Heart right ventricle (tissue), 16 donors: ENCODE measurements at regions not wholly inside any gene's neighbourhood (a gene's known extent, or its start where the extent isn't known, plus 50 kb on each side); places are given as distances from the start of the nearest gene placed in this dataset.

Experiments used
- ATAC-seq, 8 donors: fragments of 200-7000 bp; cut with Tn5 transposase; one replicate each; pipeline ENCODE4 v1.9.1; 2020; ENCODE audit warnings: mild to moderate bottlenecking in 8 of 8, moderate library complexity in 8 of 8, moderate number of reproducible peaks in 1 of 8
- DNase-seq, 2 donors: peaks; one replicate each; pipeline ENCODE4 v3.0.0-alpha.2; 2020
- H3K27ac ChIP-seq, 10 donors: fragments of 200-600 bp; sonication (generic) in 2 of 10; one replicate each; pipeline versions ENCODE4 v1.5.0 to v1.8.0; 2020 to 2022; ENCODE audit warnings: mild to moderate bottlenecking in 3 of 10
- H3K27me3 ChIP-seq, 7 donors: fragments of 200-600 bp; one replicate each; pipeline ENCODE4 v1.8.0; 2021 to 2022; ENCODE audit warnings: mild to moderate bottlenecking in 2 of 7
- H3K36me3 ChIP-seq, 9 donors: fragments of 200-600 bp; sonication (generic) in 1 of 9; one replicate each; pipeline versions ENCODE4 v1.5.0 to v1.8.0; 2020 to 2022; ENCODE audit warnings: mild to moderate bottlenecking in 2 of 9
- H3K4me1 ChIP-seq, 9 donors: fragments of 200-600 bp; sonication (generic) in 1 of 9; one replicate each; pipeline versions ENCODE4 v1.5.0 to v1.8.0; 2020 to 2022; ENCODE audit warnings: mild to moderate bottlenecking in 4 of 9
- H3K4me3 ChIP-seq, 10 donors: fragments of 200-600 bp; sonication (generic) in 2 of 10; one replicate each; pipeline versions ENCODE4 v1.5.0 to v1.8.0; 2020 to 2022; ENCODE audit warnings: mild to moderate bottlenecking in 7 of 10, moderate library complexity in 2 of 10
- H3K9me3 ChIP-seq, 11 donors: fragments of 200-600 bp in 10 of 11; sonication (generic) in 2 of 11; one replicate each; pipeline versions ENCODE4 v1.5.0 to v1.8.0; 2013 to 2022; ENCODE audit warnings: mild to moderate bottlenecking in 2 of 11, control low read depth in 1 of 11, moderate library complexity in 1 of 11
- WGBS, 2 donors: extraction: QIAGEN DNeasy Blood & Tissue Kit; methylation state at CpG; one replicate each; pipeline ENCODE4 v1.1.7; 2013; ENCODE audit warnings: inconsistent platforms in 1 of 2; 5-methylcytosine and 5-hydroxymethylcytosine counted together
- intact Hi-C, 10 donors: fragments of 100-400 bp; cut with DNase I; formaldehyde crosslinking; loops; one replicate each; pipeline versions ENCODE4 v1.11.1 to v1.14.2; 2022
- TF ChIP-seq, protein P1 (sequence below), 9 donors: fragments of 200-600 bp; sonication (generic) in 2 of 9; IDR thresholded peaks; one replicate each; pipeline versions ENCODE4 v1.5.0 to v1.8.0; 2021 to 2022; ENCODE audit warnings: antibody characterized with exemption in 9 of 9, mild to moderate bottlenecking in 5 of 9, moderate library complexity in 1 of 9
- donor health status: Arrhythmogenic right ventricular cardiomyopathy.
- donor health status: ischemic (EF 13 %, LVEDD 7.1; RV severe dilation, severe dysfunction).
- donor health status: healthy with polysubstance abuse.
- donor health status: DM: no; HTN: yes; CAD: no.
- donor health status: DM: no; HTN: no; CAD: no.
- donor health status: ischemic (EF 25% LVEDD 6.9; RV normal size, moderate dysfunction).
- donor health status: ischemic (EF 25% LVEDD 5.7; RV mildly dilated, moderate dysfunction).
- donor health status: healthy.
- donor health status: DM: yes; HTN: yes; CAD: no.
- donor health status: Ischemic cardiomyopathy.
- donor health status: ischemic (EF 35%, LVEDD 5.7; RV mildly dilated, moderate dysfunction).
- donor health status: nonischemic (EF 11% LVEDD 7.7; RV severe dilation, severe dysfunction).
- donor health status: DM: yes; HTN: yes; CAD: no.
- donor health status: PGD.
- donor health status: ischemic (EF 29% LVEDD 5.4; RV normal size, mild dysfunction).
- donor health status: nonischemic (EF 23%, LVEDD 6.1; RV moderate dilation, normal function).

DNA sequence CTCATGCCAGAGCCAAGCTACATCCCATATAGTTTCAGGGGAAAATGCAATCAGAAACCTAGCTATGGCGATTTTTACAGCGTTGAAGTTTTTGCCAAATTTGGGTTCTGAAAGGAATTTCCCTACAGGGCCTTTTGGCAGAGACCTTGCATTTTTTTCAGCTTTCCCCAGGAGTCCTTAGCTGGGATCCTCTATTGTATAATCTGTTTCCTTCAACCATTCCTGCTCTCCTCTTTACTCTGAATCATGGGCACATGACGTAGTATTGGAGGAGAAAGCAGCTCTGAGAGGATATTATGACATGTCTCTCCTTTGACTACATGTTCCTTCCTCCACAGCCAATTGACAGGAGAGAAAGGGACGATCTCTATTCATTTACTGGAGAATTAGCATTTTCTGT lies 118.5 kb upstream of the ERCC6L2 start:
- Histone ChIP-seq H3K27me3 (peaks cover 0 to 12% (median 8%) of the 10 kb centered on the region in 7 donors), H3K4me3 (no peak overlapping the region), H3K36me3 (no peaks in the 10 kb centered on the region), H3K27ac (peak overlapping the region in 3 of 10 donors; percentile 13 to 47 (median 37)), H3K9me3 (no peaks in the 10 kb centered on the region), H3K4me1 (peaks cover 5 to 45% (median 25%) of the 10 kb centered on the region in 9 donors)
- DNase-seq (no peak), ATAC-seq (peak in 5 of 8 donors; percentile 45 to 88 (median 74))
- TF ChIP-seq, protein P1, sequence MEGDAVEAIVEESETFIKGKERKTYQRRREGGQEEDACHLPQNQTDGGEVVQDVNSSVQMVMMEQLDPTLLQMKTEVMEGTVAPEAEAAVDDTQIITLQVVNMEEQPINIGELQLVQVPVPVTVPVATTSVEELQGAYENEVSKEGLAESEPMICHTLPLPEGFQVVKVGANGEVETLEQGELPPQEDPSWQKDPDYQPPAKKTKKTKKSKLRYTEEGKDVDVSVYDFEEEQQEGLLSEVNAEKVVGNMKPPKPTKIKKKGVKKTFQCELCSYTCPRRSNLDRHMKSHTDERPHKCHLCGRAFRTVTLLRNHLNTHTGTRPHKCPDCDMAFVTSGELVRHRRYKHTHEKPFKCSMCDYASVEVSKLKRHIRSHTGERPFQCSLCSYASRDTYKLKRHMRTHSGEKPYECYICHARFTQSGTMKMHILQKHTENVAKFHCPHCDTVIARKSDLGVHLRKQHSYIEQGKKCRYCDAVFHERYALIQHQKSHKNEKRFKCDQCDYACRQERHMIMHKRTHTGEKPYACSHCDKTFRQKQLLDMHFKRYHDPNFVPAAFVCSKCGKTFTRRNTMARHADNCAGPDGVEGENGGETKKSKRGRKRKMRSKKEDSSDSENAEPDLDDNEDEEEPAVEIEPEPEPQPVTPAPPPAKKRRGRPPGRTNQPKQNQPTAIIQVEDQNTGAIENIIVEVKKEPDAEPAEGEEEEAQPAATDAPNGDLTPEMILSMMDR (IDR thresholded peaks at IDR 0.05), result no peak
- WGBS, 2 donors, result 33 to 58% methylated on average over 4 of the region's 4 CpGs
- intact Hi-C loops, result no loop called here

DNA sequence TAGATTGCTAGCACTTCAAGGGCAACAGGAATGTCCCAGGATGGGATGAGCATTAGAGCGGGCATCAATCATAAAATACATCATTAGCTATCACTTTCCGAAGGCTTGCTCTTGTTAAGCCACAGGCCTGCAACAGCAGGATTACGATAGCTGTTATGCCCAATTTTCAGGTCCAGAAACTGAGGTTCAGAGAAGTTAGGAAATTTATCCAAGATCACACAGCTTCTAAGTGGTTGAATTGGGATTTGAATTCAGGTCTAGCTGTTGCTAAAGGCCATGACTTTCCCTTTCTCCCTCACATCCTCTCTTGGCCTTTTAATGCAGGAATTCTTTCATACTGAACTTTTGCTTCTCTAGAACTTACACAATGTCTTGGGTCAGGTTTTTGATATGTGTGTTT lies 119.4 kb upstream of the ERCC6L2 start:
- Histone ChIP-seq H3K36me3 (no peaks in the 10 kb centered on the region), H3K4me3 (no peak overlapping the region), H3K27me3 (peaks cover 0 to 15% (median 11%) of the 10 kb centered on the region in 7 donors), H3K27ac (peak overlapping the region in 2 of 10 donors; percentile 2 to 25), H3K9me3 (no peaks in the 10 kb centered on the region), H3K4me1 (peaks cover 5 to 46% (median 26%) of the 10 kb centered on the region in 9 donors)
- TF ChIP-seq, protein P1 (IDR thresholded peaks at IDR 0.05), result no peak
- WGBS, 2 donors, result 99 to 100% methylated on average over 3 of the region's 3 CpGs
- ATAC-seq, result no peak
- no peak for DNase-seq
- intact Hi-C loops, result no loop called here

DNA sequence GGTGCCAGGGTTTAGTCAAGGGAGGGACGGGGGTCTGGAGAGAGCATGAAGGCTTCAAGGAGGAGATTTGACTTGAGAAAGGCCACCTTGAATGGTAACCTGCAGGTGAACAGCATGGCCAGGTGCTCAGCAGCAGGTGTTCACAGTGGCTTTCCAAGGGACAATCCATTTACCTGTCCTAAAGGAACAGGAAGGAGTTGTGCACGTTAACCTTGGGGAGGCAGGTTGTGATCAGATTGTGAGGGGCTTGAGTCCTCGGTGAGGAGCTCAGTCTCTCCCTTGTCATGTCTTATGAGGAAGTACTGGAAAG lies 120.1 kb upstream of the ERCC6L2 start:
- DNase-seq (no peak), ATAC-seq (no peak)
- Histone ChIP-seq H3K9me3 (no peaks in the 10 kb centered on the region), H3K27me3 (peaks cover 0 to 20% (median 11%) of the 10 kb centered on the region in 7 donors), H3K4me1 (peaks cover 5 to 46% (median 26%) of the 10 kb centered on the region in 9 donors), H3K36me3 (no peaks in the 10 kb centered on the region), H3K27ac (peak overlapping the region in 2 of 10 donors; percentile 2 to 25), H3K4me3 (no peak overlapping the region)
- intact Hi-C loops, result no loop called here
- TF ChIP-seq, protein P1 (IDR thresholded peaks at IDR 0.05), result no peak
- WGBS, 2 donors, result 77 to 84% methylated on average over 3 of the region's 3 CpGs

DNA sequence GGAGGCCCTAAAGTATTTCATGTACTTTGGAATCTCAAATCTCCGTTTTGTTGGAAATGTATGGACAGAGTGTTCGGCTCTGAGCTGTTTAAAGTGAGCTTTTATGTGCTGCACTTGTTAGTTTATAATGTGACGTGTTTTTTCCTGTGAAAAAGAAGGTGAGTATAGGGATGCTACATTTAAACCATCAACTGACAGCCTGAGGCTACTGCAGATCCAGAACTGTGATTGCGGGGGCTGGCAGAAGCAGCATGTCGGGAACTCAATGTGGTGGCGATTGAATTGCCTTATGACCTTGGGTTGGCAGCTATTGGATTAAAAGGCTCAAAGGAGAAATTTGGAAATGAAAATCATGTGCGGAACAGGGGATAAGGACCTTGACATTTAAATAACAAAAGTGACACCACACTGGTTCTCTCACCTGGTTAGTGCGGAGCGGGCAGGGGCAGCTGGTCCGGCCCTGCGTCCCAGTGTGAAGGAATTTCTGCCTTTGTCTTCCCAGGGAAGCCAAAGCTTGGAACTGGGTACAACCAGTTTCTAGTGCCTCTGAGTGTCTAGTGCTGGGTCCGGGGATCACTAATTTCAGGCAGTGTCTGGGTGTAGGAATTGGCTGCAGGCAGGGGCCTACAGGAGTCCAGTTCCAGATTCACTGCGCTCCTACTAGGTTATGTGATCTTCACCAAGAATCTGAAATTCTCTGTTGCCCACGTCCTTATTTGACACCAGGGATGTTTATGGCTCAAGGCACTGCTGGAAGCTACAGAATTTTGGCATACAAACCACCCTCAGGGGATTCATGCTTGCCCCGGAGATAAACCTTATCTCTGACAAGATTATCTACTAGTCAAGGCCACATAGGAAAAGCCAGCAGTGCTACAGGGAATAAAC lies 120.7 kb upstream of the ERCC6L2 start:
- no peak for ATAC-seq
- Histone ChIP-seq H3K27ac (no peak overlapping the region), H3K9me3 (no peaks in the 10 kb centered on the region), H3K36me3 (no peaks in the 10 kb centered on the region), H3K4me3 (no peak overlapping the region), H3K4me1 (peaks cover 5 to 46% (median 26%) of the 10 kb centered on the region in 9 donors), H3K27me3 (peaks cover 0 to 25% (median 11%) of the 10 kb centered on the region in 7 donors)
- TF ChIP-seq, protein P1 (IDR thresholded peaks at IDR 0.05), result no peak
- 75 to 87% methylated on average over 15 of the region's 15 CpGs for WGBS, 2 donors
- intact Hi-C loops, result no loop called here
- DNase-seq, result no peak
